ENCODE measurements at regions not wholly inside any gene's neighbourhood (a gene's known extent, or its start where the extent isn't known, plus 50 kb on each side); places are given as distances from the start of the nearest gene placed in this dataset.
"Not testable (repeated sequence)": the region's sequence is repeated elsewhere in the genome, so short reads cannot be mapped to it uniquely, and the experiment has no call there.

- no peak for DNase-seq
Observed at GRCh38 chr3:87564438-87564837, 288.1 kb upstream of the POU1F1 start.

- DNase-seq, result no peak
Observed at GRCh38 chr3:87563712-87564111, 287.3 kb upstream of the POU1F1 start.

- DNase-seq, result no peak
Observed at GRCh38 chr3:87558492-87558891, 282.1 kb upstream of the POU1F1 start.

GRCh38 chr3:87555290-87555689 lies 278.9 kb upstream of the POU1F1 start:
- no peak for DNase-seq

- no peak for DNase-seq
Observed at GRCh38 chr3:87553058-87553457, 276.7 kb upstream of the POU1F1 start.

- no peak for DNase-seq
Observed at GRCh38 chr3:87550892-87551291, 274.5 kb upstream of the POU1F1 start.

GRCh38 chr3:87549208-87549607 lies 272.8 kb upstream of the POU1F1 start:
- DNase-seq, result no peak

GRCh38 chr3:87548271-87548670 lies 271.9 kb upstream of the POU1F1 start:
- no peak for DNase-seq

- no peak for DNase-seq
Observed at GRCh38 chr3:87546216-87546615, 269.8 kb upstream of the POU1F1 start.

- not testable (repeated sequence) for DNase-seq
Observed at GRCh38 chr3:87543408-87543807, 267.0 kb upstream of the POU1F1 start.

GRCh38 chr3:87541723-87542122 lies 265.3 kb upstream of the POU1F1 start:
- DNase-seq, result no peak

- not testable (repeated sequence) for DNase-seq
Observed at GRCh38 chr3:87538722-87539121, 262.3 kb upstream of the POU1F1 start.

- no peak for DNase-seq
Observed at GRCh38 chr3:87509401-87509800, 233.0 kb upstream of the POU1F1 start.

GRCh38 chr3:87508921-87509320 lies 232.5 kb upstream of the POU1F1 start:
- DNase-seq, result no peak

GRCh38 chr3:87507753-87508152 lies 231.4 kb upstream of the POU1F1 start:
- DNase-seq, result no peak

GRCh38 chr3:87503900-87504498 lies 227.6 kb upstream of the POU1F1 start:
- DNase-seq, result peak; percentile 12

- DNase-seq, result no peak
Observed at GRCh38 chr3:87501076-87501475, 224.7 kb upstream of the POU1F1 start.

GRCh38 chr3:87498358-87499080 lies 222.1 kb upstream of the POU1F1 start:
- no peak for DNase-seq

- DNase-seq, result no peak
Observed at GRCh38 chr3:87495938-87496337, 219.6 kb upstream of the POU1F1 start.

- no peak for DNase-seq
Observed at GRCh38 chr3:87494264-87494663, 217.9 kb upstream of the POU1F1 start.

- DNase-seq, result no peak
Observed at GRCh38 chr3:87491843-87492242, 215.5 kb upstream of the POU1F1 start.

- DNase-seq, result no peak
Observed at GRCh38 chr3:87489892-87490291, 213.5 kb upstream of the POU1F1 start.

- DNase-seq, result no peak
Observed at GRCh38 chr3:87488765-87489164, 212.4 kb upstream of the POU1F1 start.

GRCh38 chr3:87486635-87487034 lies 210.3 kb upstream of the POU1F1 start:
- DNase-seq, result not testable (repeated sequence)

- DNase-seq, result no peak
Observed at GRCh38 chr3:87486115-87486514, 209.7 kb upstream of the POU1F1 start.

Data from NCI-H526 treated with DMSO at 0.1 percent for 48 hours (cell line).